HG03025 (cell line): ENCODE measurements at regions not wholly inside any gene's neighbourhood (a gene's known extent, or its start where the extent isn't known, plus 50 kb on each side); places are given as distances from the start of the nearest gene placed in this dataset.

Experiments
- ATAC-seq: cut with Tn5 transposase; IDR thresholded peaks from one replicate; pipeline ENCODE4 v1.9.1; 2021; ENCODE audit warnings: mild to moderate bottlenecking, moderate library complexity; ENCODE audit not compliant: unreplicated experiment, low FRiP score

GRCh38 chr4:78722878-78723277, 53.3 kb upstream of the BMP2K start:
- ATAC-seq, result no peak
